Stimulated activated CD4-positive, alpha-beta T cell treated with anti-CD3 and anti-CD28 coated beads, Interleukin-12 subunit alpha, Interleukin-12 subunit beta, amount 100 ng/mL, for 48 hours (primary cell): ENCODE measurements at regions not wholly inside any gene's neighbourhood (a gene's known extent, or its start where the extent isn't known, plus 50 kb on each side); places are given as distances from the start of the nearest gene placed in this dataset.

Source experiments
- DNase-seq, 3 donors: peaks; one replicate each; pipeline ENCODE4 v3.0.0-alpha.2; 2020; ENCODE audit warnings: low read depth in 2 of 3, low spot score in 1 of 3

- no peak for DNase-seq
These were observed 251.0 kb downstream of the RHOU start for GRCh38 chr1:228986093-228986904.

- no peak for DNase-seq
These were observed 252.0 kb downstream of the RHOU start for GRCh38 chr1:228987286-228987685.

GRCh38 chr1:228987736-228988506, 252.6 kb downstream of the RHOU start:
- no peak for DNase-seq

GRCh38 chr1:228988664-228989063, 253.4 kb downstream of the RHOU start:
- no peak for DNase-seq

GRCh38 chr1:228989176-228989575, 253.9 kb downstream of the RHOU start:
- DNase-seq = no peak

- DNase-seq = no peak
These were observed 254.4 kb downstream of the RHOU start for GRCh38 chr1:228989676-228989991.

GRCh38 chr1:228989992-228990827, 254.9 kb downstream of the RHOU start:
- DNase-seq = no peak

- no peak for DNase-seq
These were observed 255.8 kb downstream of the RHOU start for GRCh38 chr1:228990906-228991569.

- no peak for DNase-seq
These were observed 256.8 kb downstream of the RHOU start for GRCh38 chr1:228992044-228992443.

- DNase-seq = no peak
These were observed 257.7 kb downstream of the RHOU start for GRCh38 chr1:228992907-228993535.

- DNase-seq = no peak
These were observed 259.7 kb downstream of the RHOU start for GRCh38 chr1:228994676-228995594.

GRCh38 chr1:228996281-228996680, 261.0 kb downstream of the RHOU start:
- no peak for DNase-seq

- DNase-seq = no peak
These were observed 262.5 kb downstream of the RHOU start for GRCh38 chr1:228997721-228998144.

GRCh38 chr1:228998179-228998578, 262.9 kb downstream of the RHOU start:
- no peak for DNase-seq

- no peak for DNase-seq
These were observed 264.3 kb downstream of the RHOU start for GRCh38 chr1:228999446-229000170.

GRCh38 chr1:229000187-229000586, 264.9 kb downstream of the RHOU start:
- no peak for DNase-seq

- no peak for DNase-seq
These were observed 266.3 kb downstream of the RHOU start for GRCh38 chr1:229001467-229002011.

- no peak for DNase-seq
These were observed 266.8 kb downstream of the RHOU start for GRCh38 chr1:229002037-229002436.
